HuH-7 (cell line): ENCODE measurements at regions not wholly inside any gene's neighbourhood (a gene's known extent, or its start where the extent isn't known, plus 50 kb on each side); places are given as distances from the start of the nearest gene placed in this dataset.

Experiments
- DNase-seq: peaks from one replicate; pipeline ENCODE4 v3.0.0; 2011; ENCODE audit warnings: low spot score

DNA sequence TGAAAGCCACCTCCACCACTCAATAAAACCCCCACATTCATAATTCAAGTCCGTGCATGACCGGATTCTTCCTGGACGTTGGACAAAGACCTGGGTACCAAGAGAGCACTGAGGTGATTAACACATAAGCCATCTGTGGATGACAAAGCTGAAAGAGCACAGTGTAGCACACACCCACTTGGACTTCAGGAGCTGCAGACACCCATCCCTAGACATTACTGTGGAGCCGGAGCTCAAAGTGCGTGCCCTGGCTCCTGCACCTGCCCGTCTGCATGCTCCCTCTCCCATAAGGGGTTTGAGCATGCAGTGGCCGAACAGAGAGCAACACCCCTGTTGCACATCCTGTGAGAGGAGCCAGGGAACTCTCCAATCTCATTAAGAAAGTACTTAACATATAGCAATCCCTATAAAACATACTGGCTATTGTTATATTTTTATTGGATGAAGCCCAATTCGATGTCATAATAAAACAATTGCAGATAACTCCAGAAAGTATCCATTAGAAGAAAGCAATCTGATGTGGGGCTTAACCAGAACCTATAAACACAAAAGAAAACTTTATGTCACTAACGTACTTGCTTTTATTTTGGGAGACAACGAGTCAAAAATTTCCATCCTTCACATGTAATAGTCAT is 1174.2 kb upstream of the C9orf72 start:
- DNase-seq = no peak

DNA sequence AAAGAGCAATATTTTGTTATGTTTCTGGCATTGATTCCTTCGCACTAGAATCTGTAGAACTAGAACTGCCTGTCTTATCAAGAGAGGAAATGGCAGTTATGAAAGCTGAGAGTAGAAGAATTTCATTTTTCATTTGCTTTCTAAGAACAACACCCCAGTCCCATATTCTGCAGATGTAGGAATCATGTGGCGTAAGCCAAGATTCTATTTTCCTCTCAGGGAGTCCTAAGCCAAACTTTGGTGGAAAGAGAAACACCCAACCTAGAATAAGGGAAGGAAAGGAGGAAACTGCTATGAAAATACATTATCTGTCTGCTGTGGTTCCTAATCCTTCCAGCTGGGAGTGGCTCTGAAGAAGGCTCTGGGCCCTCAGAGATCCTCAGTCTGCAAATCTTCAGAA is 1176.9 kb upstream of the C9orf72 start:
- DNase-seq = no peak

DNA sequence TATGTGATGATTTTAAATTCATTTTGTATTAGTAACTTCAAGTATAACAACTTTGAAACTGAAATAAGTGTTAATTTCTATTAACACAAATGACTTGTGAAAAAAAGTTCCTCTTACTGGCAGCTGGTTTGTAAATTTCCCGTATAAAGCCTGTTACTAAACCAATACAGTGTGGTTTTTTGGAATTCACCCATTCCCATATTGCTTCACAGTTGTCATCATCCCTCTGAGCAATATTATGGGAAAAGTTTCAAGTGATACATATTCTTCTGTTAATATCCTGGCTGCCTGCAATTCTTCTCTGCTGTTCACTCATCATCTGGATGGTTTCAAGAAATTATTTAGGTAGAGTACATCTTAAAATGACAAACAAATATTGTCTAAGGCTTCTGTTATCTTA is 1185.1 kb upstream of the C9orf72 start:
- no peak for DNase-seq

DNA sequence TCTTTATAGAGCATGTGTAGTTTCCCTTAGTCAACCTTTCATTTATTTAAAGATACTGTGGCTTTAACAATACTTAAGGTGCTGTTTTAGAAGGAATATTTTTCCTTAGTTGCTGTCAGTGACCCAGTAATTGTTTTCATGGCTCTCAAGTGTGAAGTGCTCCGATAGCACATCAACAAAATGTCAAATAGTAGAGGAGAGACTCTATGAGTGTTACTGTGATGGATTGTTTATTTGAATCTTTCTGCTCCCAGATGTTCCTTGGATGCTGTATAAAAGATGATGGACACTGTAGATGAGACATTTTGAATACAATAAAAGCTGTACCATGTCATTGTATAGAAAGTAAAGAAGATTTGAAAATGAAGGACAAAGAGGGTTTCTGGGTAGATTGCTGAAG is 1185.7 kb upstream of the C9orf72 start:
- no peak for DNase-seq

DNA sequence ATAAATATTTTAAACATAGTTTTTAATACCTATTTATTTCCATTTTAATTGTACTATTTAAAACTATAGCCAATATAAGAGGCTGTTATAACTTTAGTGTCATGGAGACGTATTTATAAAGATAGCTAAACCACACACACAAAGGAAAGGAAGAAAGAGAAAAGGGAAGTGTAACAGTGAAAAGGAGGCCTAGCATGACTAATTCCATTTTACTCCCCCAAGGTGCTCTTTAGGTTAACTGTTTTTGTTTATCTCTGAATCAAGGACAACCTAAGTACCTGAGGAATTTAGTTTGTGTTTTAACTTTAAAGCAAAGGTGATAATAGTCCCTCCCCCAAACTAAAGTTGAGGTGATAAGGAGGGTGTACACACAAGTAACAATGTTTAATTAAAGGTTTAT is 1188.9 kb upstream of the C9orf72 start:
- DNase-seq = no peak

DNA sequence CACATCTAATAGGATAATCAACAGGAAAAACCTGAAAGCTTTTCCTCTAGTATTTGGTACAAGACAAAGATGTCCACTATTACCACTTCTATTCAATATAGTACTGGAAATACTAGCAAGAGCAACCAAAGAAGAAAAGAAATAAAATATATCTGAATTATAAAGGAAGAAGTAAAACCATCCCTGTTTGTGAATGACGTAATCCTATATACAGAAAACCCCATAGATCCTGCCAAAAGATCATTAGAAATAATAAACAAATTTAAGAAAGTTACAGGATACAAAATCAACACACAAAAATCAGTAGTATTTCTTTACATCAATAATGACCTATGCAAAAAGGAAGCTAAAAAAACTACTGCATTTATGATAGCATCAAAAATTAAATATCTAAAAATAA is 1191.3 kb upstream of the C9orf72 start:
- DNase-seq = no peak

DNA sequence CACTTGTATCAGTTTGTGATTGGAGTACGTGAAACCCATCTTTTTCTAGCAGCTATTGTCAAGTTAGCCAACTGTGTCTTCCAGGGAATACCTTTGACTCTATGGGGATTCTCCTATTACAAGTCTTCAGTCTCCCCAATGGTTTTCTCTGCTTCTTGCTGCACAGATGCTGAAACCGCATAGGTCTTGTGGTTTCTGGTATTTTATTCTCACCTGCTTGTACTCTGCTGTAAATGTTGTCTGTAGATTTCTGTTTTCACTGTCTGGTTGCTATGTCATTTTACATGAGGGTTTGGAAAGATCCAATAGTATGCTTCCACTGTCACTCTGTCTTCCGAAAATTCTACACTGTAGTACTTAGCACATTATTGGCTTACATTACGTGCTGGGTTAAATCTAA is 1196.9 kb upstream of the C9orf72 start:
- DNase-seq = no peak

DNA sequence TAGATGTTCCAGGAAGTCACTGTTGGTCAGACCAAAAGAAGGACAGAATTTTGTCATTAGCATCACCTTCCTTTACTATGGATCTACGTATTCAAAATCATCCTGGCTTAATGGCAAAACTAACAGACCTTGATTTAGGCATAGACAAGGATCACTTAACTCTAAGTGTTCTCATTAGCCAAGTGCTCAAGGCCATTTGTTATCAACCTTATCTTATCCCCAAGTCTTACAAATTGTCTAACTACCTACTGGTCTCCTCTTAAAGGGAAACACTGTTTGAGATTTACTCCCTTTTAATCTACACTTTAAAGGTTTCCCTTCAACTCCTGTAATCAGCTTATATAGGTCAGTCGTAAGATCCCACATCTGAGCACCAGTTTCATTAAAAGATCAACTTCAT is 1197.5 kb upstream of the C9orf72 start:
- no peak for DNase-seq

DNA sequence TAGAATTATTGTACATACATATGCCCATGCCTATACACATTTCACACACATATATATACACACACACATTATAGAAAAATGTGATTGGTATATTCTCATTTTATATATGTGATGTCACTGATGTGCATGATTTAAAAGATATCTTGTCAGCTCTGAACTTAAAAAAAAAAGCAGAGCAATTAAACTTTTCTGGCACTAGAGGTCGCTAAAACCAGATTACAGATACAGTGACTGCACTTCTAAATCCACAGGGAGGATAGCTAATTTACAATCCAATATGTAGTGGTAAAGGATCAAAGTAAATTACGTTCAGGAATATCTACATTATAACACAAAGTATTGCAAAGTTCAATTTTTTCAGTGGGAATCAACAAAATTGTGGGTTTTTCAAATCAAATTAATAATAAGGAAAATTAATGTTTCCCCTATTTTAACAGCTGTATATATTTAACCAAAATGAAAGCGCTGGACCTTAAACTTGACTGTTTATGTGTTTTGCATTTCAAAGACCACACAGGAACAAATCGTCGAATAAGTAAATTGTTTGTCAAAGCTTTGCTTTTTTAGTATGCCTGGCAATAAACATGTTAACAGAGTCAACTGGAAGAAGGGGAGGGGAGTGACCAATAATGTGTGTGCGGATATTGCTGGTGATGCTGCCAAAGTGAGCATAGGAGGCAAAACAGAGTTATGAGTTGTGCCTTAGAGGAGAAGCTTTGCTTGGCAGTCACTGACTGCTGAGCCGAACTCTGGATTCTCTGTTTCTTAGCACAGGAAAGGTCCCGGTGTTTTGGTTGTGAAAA is 1201.4 kb upstream of the C9orf72 start:
- peak; percentile 1 for DNase-seq

DNA sequence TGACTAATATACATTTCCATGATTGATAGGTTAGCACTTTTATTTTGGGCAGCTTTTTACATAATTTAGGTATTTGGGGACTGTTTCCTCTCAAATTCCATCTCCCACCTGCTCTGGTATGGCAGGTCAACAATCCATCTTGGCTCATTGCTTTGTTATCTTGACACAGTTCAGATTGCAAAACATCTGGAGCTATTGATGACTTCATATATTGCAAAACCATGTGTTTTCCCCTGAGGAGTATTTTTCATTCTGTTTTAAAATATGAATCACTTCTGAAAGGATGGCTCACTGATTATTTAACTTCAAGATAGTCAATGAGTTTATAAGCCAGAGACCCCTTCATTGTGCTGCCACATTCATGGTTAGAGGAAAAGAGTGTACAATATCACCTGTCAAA is 1206.0 kb upstream of the C9orf72 start:
- DNase-seq = no peak

DNA sequence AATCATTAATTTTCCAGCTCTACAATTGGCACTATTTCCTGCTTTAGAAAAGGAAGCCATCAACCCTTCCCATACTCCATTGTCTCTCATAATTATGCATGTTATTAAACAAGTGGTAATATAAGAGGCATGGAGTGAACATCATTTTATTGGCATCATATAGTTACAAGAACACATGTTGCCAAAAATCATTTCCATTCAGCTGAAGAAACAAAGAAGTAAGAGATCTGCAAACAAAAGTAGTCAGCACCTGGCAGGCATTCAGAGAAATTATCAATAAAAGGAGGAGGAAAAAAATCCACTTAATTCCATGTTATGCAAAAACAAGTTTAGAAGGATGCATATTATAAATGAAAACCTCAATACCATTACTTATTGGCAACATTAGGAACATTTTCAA is 1208.2 kb upstream of the C9orf72 start:
- no peak for DNase-seq

DNA sequence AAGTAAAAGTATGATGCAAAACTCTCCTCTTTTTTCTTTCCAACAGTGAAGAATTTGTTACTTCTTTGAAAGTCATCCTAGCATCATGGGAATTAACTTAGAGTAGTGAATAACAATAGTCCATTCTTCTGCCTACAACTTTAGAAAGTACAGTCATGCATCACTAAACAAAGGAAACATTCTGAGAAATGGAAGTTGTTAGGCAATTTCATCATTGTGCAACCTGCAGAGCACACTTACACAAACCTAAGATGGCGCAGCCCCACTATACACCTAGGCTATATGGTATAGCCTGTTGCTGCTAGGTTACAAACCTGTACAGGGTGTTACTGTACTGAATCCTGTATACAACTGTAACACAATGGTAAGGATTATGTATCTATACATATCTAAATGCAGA is 1209.3 kb upstream of the C9orf72 start:
- DNase-seq = no peak

DNA sequence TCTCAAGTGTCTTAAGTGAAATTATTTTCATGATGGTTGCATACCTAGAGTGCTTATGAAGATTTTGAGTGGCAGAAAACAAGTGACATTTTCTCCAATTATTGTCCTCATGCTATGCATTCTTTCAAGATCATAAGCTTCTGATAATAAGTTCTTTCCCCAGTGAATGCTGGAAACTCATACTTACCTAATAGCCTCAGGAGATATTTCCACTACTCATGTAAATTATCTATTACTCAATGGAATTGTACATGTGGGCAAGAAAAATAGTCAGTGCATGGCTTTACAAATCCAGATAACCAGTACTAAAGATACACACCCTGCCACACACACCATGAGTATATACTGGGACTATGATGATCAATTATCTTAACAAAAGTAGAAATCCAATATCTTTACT is 1219.4 kb upstream of the C9orf72 start:
- DNase-seq = no peak

DNA sequence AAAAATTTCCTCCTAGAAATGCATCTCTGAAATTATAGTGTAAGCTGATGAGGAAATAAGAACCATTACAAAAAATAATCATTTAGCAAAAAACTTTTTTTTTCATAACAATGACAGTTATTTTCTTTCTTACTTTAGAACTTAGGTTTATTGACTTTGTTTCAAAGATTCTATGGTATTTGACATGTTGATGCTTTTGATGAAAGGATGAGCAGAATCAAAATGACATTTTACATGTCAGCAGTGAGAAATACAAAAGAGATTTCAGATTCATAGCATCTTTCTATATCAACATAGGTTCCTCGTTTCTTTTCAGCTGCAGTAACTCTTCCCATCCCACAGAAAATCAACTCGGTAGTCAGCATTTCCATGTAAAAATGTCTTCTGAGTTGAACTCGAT is 1226.6 kb upstream of the C9orf72 start:
- DNase-seq = no peak

DNA sequence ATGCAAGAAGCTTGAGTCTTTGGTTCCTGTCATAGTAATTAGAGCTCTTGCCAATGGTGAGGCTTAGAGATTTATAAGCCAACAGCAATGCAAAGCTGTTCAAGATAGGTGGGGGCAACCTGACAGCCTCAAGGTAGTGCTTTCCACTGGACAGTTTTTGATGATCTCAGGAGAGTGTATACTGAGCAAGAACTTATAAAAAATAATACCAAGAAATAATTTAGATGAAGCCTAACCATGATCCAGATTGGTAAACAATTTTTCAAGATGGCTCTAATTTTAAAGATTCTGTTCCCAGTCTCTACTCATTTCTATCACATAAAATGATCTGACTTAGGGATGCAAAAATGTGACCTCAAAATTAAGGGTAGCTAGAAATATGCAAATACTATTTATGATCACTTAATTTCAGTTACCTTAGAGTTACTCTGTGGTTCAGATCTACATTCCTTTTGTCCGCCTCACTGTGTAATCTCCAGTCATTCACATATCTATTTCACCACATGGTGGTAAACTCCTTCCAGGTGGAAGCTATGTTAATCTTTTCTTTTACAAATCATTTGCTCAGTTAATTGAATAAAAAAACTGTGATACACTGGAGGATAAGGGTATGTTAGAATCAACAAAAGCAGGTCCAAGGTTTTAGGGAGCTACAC is 1228.0 kb upstream of the C9orf72 start:
- DNase-seq = no peak

DNA sequence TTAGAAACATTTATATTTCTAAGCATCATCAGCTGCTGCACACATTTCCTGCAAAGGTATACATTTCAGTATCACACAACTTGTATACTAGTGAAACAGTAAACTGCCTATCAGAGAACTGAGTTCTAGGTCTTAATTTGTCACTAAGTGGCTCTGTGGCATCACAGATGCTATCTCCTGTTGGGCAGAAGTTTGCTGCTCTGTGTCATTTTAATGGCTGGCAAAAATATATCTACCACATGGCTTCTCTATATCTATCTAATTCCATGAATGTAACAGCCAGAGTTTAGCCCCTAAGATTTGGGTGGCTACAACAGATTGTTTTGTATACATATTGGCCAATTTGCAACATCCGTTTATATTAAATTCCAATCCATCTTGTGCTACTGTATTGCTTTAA is 1231.9 kb upstream of the C9orf72 start:
- no peak for DNase-seq

DNA sequence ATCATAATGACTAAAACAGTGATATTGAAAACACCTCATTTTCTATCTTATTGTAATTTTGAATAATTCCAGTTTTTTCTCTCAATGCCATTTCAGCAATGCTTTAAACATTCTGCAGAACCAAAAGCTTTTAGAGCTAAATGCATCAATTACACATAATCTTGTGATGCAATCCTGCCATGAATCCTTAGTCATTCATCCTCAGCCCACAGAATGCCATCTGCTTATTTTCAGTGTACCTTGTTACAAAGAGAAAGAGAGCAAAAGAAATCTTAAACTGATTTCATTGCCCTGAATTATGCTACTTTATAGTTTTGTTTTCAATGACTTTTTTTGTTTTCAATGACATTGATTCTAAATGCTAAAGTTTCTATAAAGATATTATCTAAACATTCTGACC is 1234.8 kb upstream of the C9orf72 start:
- DNase-seq = no peak

DNA sequence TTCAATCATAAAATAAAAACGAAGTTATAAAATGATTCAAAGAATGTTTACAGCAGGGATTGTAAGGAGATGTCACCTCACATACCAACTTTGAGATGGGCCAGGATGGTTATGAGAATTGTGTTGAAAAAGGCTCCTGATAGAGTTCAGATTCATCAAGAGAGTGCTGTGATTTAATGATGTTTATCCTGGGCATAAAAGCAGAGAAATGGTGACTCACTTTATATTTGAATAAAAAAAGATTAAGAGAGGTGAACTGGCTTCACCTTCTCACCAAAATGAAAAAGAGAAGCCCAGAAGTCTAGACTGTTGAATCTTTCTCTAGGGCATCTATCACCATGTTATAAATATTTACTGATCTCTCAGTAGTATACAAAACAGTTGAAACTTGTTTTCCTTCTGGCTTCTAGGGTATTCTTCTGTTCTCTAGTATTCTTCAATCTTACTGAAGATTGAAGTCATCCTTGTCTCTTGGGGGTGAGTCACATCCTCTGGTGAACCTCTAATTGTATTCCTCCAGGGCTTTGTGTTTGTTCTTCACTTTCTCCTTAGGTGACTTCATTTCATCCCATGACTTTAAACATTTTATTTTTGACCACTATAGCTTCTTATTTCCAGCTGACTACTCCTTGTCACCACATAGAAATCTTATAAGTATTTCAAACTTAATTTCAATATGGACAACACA is 1237.3 kb upstream of the C9orf72 start:
- no peak for DNase-seq

DNA sequence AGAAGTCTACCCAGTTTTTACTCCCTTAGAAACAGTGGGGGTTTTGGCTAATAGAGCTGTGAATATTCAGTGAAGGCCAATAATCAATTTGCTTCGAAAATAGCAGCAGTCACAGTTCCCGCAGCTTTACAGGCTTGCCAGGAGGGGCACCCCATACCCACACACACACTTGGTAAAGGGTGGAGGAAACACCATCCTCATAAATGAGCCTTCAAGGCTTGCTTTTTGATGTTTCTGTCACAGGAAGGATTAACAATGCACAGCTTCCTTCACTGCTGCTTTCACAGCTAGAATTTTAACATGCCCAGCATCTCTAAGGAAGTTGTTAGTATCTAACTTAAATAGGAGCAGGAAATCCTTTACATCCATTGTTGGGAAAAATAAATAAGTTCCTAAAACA is 1247.5 kb upstream of the C9orf72 start:
- no peak for DNase-seq

DNA sequence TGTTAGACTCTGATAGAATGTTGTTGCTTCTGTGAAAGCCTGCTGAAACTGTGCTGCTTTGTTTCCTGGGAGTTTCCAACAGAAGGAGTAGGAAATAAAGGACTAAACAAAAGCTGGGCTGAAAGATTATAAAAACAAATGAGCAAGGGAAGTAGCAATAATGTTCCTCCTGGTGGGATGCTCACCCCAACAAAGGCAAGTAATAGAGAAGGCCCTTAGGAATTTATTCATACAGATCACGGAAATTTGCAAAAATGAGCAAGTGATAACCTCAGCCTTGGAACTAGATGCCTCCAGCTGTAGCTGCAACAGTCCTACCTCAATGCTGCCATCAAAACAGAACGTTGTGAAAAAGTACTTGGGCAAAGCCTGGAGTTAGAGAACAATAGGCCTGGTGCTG is 1248.0 kb upstream of the C9orf72 start:
- DNase-seq = no peak

DNA sequence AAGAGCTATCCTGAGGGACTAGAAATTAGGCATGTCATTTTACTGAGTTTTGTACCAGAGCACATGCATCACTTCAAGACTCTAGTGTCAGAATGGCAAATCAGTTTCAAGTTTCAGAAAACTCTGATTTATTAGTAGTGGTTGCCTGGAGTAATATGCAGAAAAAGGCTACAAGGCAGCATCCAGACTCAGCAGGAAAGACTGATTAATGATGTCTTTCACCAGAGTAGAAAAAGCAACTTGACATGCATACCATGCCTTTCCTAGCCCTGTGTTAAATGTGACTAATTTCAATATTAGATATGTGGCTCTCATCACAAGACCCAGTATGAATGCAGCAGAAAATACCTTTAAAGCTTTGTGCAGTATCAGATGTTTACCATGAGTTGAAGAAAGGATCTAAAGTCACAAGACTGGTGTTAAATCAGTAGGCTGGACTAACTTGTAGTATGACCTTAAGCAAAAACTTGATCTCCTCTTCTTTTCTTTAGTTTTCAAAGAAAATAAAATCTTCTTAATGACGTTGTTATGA is 1251.2 kb upstream of the C9orf72 start:
- no peak for DNase-seq

DNA sequence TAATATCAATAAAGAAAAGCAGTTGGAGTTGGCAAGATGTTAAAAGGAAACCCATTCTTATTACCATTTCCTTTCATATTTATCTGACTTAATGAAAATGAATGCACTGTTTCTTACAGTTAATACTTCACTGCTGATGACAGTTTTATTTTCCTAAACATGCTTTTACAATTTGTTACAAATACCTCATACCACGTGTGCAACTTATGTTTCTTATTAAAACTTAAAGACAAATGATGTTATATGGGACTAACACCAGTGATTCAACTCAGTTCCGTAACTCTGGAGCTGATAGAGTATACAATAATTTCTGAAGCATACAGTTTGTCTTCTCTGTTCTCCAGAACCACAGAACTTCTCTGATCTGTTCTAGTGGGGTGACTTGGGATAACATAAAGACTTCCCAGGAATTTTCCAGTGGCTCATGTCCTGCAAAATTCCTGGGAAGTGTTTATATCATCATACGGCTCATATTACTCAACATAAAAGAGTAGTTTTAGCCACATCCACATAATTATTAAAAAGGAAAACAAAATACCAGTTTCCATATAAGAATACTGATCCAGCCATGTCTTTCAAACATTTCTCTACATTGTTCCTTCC is 1259.0 kb upstream of the C9orf72 start:
- no peak for DNase-seq
